ENCODE measurements at regions not wholly inside any gene's neighbourhood (a gene's known extent, or its start where the extent isn't known, plus 50 kb on each side); places are given as distances from the start of the nearest gene placed in this dataset.
"Not testable (repeated sequence)": the region's sequence is repeated elsewhere in the genome, so short reads cannot be mapped to it uniquely, and the experiment has no call there.

DNA sequence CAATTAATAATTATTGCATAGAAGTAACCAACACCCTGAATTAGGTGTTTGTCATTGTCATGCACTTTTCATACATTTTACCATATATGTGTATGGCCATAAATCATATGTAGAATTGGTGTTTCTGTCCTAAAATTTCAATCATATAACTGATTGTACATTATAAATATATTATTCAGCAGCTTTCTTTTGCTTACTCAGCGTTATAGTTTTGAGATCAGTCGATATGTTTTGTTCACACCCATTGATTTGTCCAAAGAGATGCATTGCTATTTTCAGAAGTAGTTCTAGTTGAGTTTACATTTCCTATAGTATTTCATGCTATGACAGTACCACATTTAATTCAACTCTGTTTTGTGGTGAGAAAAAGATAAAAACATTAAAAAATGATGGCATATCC lies 50.5 kb upstream of the PARP4 start:
- no peaks in the 10 kb centered on the region for H3K4me1 ChIP-seq (ENCODE audit: control insufficient read depth, insufficient read depth, low read length)
- H3K4me3 ChIP-seq (ENCODE audit: low read length): no peak overlapping the region
- WGBS (ENCODE audit: insufficient coverage, low lambda C conversion rate): no CpG with 5 or more reads among the region's 2 CpGs
- no peaks in the 10 kb centered on the region for H3K27me3 ChIP-seq (ENCODE audit: control insufficient read depth, insufficient read depth, low read length)
- H3K9me3 ChIP-seq (ENCODE audit: control insufficient read depth, low read depth, low read length): no peaks in the 10 kb centered on the region
- no peak overlapping the region for H3K27ac ChIP-seq (ENCODE audit: low read length)
- DNase-seq: no peak
- no peaks in the 10 kb centered on the region for H3K36me3 ChIP-seq (ENCODE audit: control insufficient read depth, insufficient read depth, low read length)

DNA sequence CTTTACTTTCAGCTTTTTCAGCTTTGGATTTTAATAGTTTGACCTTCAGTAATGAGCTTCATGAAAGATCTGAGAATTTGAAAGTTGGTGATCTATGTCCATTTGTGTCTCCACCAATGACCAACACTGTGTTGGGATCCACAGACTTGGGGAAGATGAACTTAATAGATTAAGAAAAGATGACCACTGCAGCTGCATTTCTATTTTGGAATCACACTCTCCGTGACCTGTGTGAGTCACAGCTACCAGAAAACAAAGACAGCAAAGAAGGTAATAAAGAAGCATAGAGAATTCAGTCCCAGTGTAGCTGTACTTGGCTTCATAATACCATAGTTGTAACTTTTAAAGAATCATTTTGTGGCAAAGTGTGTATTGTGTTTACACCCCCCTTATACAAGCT lies 51.4 kb upstream of the PARP4 start:
- not testable (repeated sequence) for DNase-seq; H3K27ac ChIP-seq (ENCODE audit: low read length); H3K4me3 ChIP-seq (ENCODE audit: low read length); H3K36me3 ChIP-seq (ENCODE audit: control insufficient read depth, insufficient read depth, low read length); H3K9me3 ChIP-seq (ENCODE audit: control insufficient read depth, low read depth, low read length); H3K4me1 ChIP-seq (ENCODE audit: control insufficient read depth, insufficient read depth, low read length); H3K27me3 ChIP-seq (ENCODE audit: control insufficient read depth, insufficient read depth, low read length)
- WGBS (ENCODE audit: insufficient coverage, low lambda C conversion rate): no CpG with 5 or more reads among the region's 1 CpG

DNA sequence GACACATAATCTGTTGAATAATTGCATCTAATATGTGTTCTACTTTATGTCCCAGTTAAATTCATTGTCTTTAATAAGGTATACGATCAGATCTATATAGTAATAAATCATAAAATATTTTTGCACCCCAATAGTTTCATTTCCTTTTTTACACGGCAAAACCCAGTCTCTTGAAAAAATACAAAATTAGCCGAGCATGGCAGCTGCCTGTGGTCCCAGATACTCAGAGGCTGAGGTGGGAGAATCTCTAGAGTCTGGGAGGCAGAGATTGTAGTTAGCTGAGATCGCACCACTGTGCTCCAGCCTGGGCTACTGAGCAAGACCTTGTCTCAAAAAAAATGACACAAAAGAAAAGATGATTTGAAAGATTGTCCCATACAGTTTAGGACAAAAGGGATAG lies 52.3 kb upstream of the PARP4 start:
- Histone ChIP-seq H3K27me3 (ENCODE audit: control insufficient read depth, insufficient read depth, low read length) (no peaks in the 10 kb centered on the region), H3K4me3 (ENCODE audit: low read length) (no peak overlapping the region), H3K9me3 (ENCODE audit: control insufficient read depth, low read depth, low read length) (no peaks in the 10 kb centered on the region), H3K36me3 (ENCODE audit: control insufficient read depth, insufficient read depth, low read length) (no peaks in the 10 kb centered on the region), H3K27ac (ENCODE audit: low read length) (no peak overlapping the region), H3K4me1 (ENCODE audit: control insufficient read depth, insufficient read depth, low read length) (no peaks in the 10 kb centered on the region)
- WGBS (ENCODE audit: insufficient coverage, low lambda C conversion rate): 75% methylated on average over 3 of the region's 4 CpGs
- DNase-seq: no peak

DNA sequence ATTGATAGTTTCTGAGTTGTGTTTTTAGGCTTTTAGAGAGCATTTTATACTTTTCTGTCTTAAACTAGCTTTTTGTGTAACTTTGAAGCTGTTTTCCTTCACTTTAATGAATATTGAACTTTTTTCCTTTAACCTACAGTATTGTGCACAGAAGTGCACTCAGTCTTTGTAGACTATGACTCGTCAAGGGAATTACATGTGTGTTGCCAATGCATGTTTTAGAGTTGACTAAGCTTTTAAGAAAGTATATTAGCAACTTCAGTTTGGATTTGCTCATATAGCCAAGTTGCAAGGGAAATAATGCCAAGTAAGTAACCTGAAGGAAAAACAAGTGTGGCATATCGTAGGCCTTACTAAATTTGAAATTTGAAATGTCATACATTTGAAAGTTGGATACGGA lies 55.0 kb upstream of the PARP4 start:
- H3K4me3 ChIP-seq (ENCODE audit: low read length); H3K27ac ChIP-seq (ENCODE audit: low read length); H3K9me3 ChIP-seq (ENCODE audit: control insufficient read depth, low read depth, low read length); H3K27me3 ChIP-seq (ENCODE audit: control insufficient read depth, insufficient read depth, low read length); H3K4me1 ChIP-seq (ENCODE audit: control insufficient read depth, insufficient read depth, low read length); DNase-seq; H3K36me3 ChIP-seq (ENCODE audit: control insufficient read depth, insufficient read depth, low read length): not testable (repeated sequence)
- 80% methylated on average over 3 of the region's 3 CpGs for WGBS (ENCODE audit: insufficient coverage, low lambda C conversion rate)

DNA sequence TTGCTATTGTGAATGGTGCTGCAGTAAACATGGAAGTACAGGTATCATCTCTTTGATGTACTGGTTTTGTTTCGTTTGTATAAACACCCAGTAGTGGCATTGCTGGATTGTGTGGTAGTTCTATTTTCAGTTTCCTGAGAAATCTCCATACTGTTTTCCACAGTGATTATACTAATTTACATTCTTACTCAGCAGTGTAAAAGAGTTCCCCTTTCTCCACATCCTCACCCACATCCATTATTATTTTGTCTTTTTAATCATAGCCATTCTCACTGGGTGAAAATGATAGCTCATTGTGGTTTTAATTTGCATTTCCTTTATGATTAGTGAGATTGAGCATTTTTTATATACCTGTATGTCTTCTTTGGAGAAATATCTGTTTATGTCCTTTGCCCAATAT lies 62.3 kb upstream of the PARP4 start:
- no CpG with 5 or more reads among the region's 1 CpG for WGBS (ENCODE audit: insufficient coverage, low lambda C conversion rate)
- Histone ChIP-seq H3K27me3 (ENCODE audit: control insufficient read depth, insufficient read depth, low read length) (no peaks in the 10 kb centered on the region), H3K4me1 (ENCODE audit: control insufficient read depth, insufficient read depth, low read length) (no peaks in the 10 kb centered on the region), H3K4me3 (ENCODE audit: low read length) (no peak overlapping the region), H3K27ac (ENCODE audit: low read length) (no peak overlapping the region), H3K9me3 (ENCODE audit: control insufficient read depth, low read depth, low read length) (no peaks in the 10 kb centered on the region), H3K36me3 (ENCODE audit: control insufficient read depth, insufficient read depth, low read length) (no peaks in the 10 kb centered on the region)
- no peak for DNase-seq

DNA sequence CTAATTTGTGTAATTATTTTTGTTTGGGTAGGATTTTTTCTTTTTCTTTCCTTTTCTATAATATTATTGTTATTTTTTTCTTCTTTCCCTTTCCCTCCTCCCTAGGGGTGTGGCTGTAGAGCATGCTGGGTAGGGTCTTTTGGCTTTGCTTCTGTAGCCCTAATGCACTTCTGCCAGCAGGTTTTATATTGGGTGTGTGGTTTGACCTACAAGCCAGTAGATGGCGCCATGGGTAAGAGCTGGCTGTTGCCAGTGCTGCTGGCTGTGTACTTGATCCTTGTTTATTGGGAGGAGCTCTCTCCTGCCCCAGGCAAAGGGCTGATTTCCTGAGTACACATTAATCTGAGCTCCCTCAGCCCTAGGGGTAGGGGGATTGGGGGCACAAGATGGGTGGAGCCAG lies 67.7 kb upstream of the PARP4 start:
- not testable (repeated sequence) for H3K36me3 ChIP-seq (ENCODE audit: control insufficient read depth, insufficient read depth, low read length); H3K4me3 ChIP-seq (ENCODE audit: low read length); H3K4me1 ChIP-seq (ENCODE audit: control insufficient read depth, insufficient read depth, low read length); H3K9me3 ChIP-seq (ENCODE audit: control insufficient read depth, low read depth, low read length); H3K27ac ChIP-seq (ENCODE audit: low read length); H3K27me3 ChIP-seq (ENCODE audit: control insufficient read depth, insufficient read depth, low read length)
- DNase-seq: peak; percentile 3 to 5
- no CpG with 5 or more reads among the region's 1 CpG for WGBS (ENCODE audit: insufficient coverage, low lambda C conversion rate)

DNA sequence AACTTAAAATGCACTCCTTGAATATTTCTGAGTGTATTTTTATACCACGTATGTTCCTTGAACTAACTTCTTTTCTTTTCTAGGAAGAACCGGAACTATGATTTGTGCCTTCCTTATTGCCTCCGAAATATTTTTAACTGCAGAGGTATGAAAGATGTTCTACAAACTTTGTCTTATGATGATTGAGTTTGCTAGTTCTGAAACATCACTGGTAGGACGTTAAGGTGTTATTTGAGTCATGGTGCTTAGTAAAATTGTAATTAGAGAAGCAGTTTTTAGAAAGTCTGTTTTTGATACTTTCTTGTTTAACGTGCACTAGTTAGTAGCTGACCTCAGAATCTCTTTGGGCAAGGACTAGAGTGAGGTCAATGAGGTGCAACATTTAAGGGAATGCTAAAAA lies 69.0 kb upstream of the PARP4 start:
- H3K4me1 ChIP-seq (ENCODE audit: control insufficient read depth, insufficient read depth, low read length); H3K27ac ChIP-seq (ENCODE audit: low read length); H3K9me3 ChIP-seq (ENCODE audit: control insufficient read depth, low read depth, low read length); DNase-seq; H3K27me3 ChIP-seq (ENCODE audit: control insufficient read depth, insufficient read depth, low read length); H3K36me3 ChIP-seq (ENCODE audit: control insufficient read depth, insufficient read depth, low read length); H3K4me3 ChIP-seq (ENCODE audit: low read length): not testable (repeated sequence)
- 100% methylated on average over 2 of the region's 5 CpGs for WGBS (ENCODE audit: insufficient coverage, low lambda C conversion rate)

DNA sequence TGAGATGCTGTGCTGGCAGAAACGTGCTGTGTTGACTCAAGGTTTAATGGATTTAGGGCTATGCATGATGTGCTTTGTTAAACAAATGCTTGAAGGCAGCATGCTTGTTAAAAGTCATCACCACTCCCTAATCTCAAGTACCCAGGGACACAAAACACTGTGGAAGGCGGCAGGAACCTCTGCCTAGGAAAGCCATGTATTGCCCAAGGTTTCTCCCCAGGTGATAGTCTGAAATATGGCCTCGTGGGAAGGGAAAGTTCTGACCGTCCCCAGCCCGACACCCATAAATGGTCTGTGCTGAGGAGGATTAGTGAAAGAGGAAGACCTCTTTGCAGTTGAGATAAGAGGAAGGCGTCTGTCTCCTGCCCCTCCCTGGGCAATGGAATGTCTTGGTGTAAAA lies 79.1 kb upstream of the PARP4 start:
- not testable (repeated sequence) for H3K9me3 ChIP-seq (ENCODE audit: control insufficient read depth, low read depth, low read length); H3K27me3 ChIP-seq (ENCODE audit: control insufficient read depth, insufficient read depth, low read length); H3K4me1 ChIP-seq (ENCODE audit: control insufficient read depth, insufficient read depth, low read length); H3K4me3 ChIP-seq (ENCODE audit: low read length); H3K36me3 ChIP-seq (ENCODE audit: control insufficient read depth, insufficient read depth, low read length); H3K27ac ChIP-seq (ENCODE audit: low read length); DNase-seq
- no CpG with 5 or more reads among the region's 6 CpGs for WGBS (ENCODE audit: insufficient coverage, low lambda C conversion rate)

DNA sequence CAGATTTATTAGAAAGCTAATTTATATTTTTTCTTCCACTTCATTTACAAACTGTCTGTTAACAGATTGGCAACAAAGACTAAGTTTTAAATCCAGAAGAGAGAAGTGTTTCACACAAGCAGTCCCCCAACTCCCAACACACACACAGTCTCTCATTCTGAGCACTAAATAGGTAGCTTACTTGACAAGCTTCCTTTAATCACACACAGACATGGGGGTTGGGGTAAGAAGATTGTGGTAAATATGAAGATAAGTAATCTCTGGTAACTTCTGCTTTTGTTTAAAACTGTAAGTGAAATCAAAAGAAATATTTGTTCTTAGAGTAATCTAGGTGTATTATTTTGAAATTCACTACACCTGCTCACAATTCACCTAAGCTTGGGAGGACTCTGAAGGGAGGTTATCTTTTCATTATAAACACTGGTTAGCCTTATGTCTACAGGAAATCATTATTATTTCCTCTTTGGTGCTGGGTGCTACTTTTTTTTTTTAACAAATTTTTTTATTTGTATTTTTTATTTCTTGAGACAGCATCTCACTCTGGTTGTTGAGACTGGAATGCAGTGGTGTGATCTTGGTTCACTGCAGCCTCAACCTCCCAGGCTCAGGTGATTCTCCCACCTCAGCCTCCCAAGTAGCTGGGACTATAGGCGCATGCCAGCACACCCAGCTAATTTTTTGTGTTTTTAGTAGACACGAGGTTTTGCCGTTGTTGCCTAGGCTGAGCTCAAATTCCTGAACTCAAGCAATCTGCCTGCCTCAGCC lies 82.1 kb upstream of the ATP12A start:
- not testable (repeated sequence) for H3K9me3 ChIP-seq (ENCODE audit: control insufficient read depth, low read depth, low read length); DNase-seq

DNA sequence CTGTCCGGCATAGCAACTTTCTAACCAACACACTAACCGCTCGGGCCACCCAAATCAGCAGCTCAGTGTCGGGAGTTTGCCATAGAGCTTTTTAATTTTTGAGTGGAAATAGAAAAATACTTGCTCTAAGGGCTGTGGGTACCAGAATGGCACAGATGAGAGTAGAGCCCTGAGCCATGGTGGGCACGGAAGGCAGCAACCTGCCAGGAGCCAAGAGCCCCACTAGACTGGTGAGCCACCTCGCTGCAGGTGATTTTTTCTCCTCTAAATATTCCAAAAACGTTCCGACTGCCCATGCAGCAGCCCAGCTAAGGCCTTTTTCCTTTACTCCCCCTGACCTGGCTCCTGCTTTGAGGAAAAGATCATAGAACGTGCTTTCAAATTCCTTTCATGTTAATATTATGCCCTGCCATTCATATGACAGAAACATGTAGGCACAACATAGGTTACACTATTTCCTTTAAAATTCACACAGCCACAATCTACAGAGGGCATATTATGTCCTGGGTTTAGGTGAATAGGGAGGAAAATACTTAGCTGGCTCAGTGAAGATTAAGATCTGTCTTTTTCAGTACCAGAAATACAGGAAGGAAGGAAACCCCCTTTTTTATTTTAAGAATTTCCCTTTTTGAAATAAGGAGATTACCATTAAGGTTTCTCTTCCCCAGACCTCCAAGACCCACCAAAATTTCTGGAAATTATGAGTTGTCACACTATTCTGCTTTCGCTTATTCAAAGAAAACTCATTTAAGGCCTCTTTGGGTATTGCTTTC lies 81.0 kb upstream of the ATP12A start:
- not testable (repeated sequence) for H3K9me3 ChIP-seq (ENCODE audit: control insufficient read depth, low read depth, low read length)
- no CpG with 5 or more reads among the region's 10 CpGs for WGBS (ENCODE audit: insufficient coverage, low lambda C conversion rate)

More for the DNA sequence above, 82.1 kb upstream of the ATP12A start:
- not testable (repeated sequence) for H3K27ac ChIP-seq (ENCODE audit: low read length); H3K4me3 ChIP-seq (ENCODE audit: low read length); H3K36me3 ChIP-seq (ENCODE audit: control insufficient read depth, insufficient read depth, low read length); H3K4me1 ChIP-seq (ENCODE audit: control insufficient read depth, insufficient read depth, low read length); H3K27me3 ChIP-seq (ENCODE audit: control insufficient read depth, insufficient read depth, low read length)
- WGBS (ENCODE audit: insufficient coverage, low lambda C conversion rate): no CpG with 5 or more reads among the region's 3 CpGs

DNA sequence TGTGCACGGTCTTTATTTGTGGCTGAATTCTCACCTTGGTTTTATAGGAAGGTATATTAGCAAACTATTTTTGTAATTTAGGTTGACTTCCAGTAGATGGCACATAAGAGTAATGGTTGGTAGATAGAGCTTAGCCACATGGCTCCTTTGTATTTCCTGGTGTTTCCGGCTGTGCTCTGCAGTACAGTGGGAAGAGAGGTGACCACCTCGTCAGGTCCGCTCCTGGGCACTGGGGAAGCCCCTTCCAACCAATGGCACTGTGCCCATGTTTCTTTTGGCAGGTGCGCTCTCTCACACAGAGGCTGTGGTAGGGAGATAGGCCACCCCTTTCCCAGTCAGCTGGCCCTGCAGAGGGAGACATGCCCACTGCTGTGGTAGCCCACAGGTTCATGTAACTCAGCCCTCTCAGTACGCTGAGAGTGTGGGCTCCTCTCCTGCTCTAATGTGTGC lies 74.3 kb upstream of the ATP12A start:
- DNase-seq: peak; percentile 16 to 20
- no peaks in the 10 kb centered on the region for H3K4me1 ChIP-seq (ENCODE audit: control insufficient read depth, insufficient read depth, low read length)
- H3K9me3 ChIP-seq (ENCODE audit: control insufficient read depth, low read depth, low read length): no peaks in the 10 kb centered on the region
- no peaks in the 10 kb centered on the region for H3K36me3 ChIP-seq (ENCODE audit: control insufficient read depth, insufficient read depth, low read length)
- WGBS (ENCODE audit: insufficient coverage, low lambda C conversion rate): no CpG with 5 or more reads among the region's 6 CpGs
- H3K27ac ChIP-seq (ENCODE audit: low read length): no peak overlapping the region
- H3K4me3 ChIP-seq (ENCODE audit: low read length): no peak overlapping the region
- H3K27me3 ChIP-seq (ENCODE audit: control insufficient read depth, insufficient read depth, low read length): no peaks in the 10 kb centered on the region

More for the DNA sequence above, 81.0 kb upstream of the ATP12A start:
- H3K36me3 ChIP-seq (ENCODE audit: control insufficient read depth, insufficient read depth, low read length); H3K27ac ChIP-seq (ENCODE audit: low read length); H3K4me1 ChIP-seq (ENCODE audit: control insufficient read depth, insufficient read depth, low read length); H3K27me3 ChIP-seq (ENCODE audit: control insufficient read depth, insufficient read depth, low read length); DNase-seq; H3K4me3 ChIP-seq (ENCODE audit: low read length): not testable (repeated sequence)

Measured in large intestine (tissue), 3 donors.